ENCODE measurements at regions not wholly inside any gene's neighbourhood (a gene's known extent, or its start where the extent isn't known, plus 50 kb on each side); places are given as distances from the start of the nearest gene placed in this dataset.

DNA sequence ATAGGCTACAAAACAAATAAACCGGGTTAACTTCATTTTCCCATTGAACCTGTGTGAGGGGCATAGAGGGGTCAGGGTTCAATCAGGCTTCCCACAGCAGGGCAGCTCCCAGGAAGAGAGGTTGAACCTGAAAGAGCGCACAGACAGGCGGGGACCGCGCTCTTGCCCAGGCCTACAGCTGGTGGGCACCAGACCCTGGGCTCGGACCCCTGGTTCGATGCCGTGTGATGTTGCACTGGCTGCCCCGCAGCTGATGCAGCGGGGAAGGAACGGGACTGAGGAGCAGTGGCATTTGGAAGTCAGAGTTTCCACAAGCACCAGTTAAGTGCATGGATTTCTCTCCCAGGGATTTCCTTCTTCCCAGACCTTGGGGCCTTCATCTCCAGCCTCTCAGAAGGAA lies 72.6 kb upstream of the INSIG1 start:
- TF ChIP-seq, protein P1, sequence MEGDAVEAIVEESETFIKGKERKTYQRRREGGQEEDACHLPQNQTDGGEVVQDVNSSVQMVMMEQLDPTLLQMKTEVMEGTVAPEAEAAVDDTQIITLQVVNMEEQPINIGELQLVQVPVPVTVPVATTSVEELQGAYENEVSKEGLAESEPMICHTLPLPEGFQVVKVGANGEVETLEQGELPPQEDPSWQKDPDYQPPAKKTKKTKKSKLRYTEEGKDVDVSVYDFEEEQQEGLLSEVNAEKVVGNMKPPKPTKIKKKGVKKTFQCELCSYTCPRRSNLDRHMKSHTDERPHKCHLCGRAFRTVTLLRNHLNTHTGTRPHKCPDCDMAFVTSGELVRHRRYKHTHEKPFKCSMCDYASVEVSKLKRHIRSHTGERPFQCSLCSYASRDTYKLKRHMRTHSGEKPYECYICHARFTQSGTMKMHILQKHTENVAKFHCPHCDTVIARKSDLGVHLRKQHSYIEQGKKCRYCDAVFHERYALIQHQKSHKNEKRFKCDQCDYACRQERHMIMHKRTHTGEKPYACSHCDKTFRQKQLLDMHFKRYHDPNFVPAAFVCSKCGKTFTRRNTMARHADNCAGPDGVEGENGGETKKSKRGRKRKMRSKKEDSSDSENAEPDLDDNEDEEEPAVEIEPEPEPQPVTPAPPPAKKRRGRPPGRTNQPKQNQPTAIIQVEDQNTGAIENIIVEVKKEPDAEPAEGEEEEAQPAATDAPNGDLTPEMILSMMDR (conservative IDR thresholded peaks at IDR 0.05), result no peak
- no peak for TF ChIP-seq EZH2 (IDR thresholded peaks at IDR 0.05; ENCODE audit: low read depth)
